ENCODE measurements at regions not wholly inside any gene's neighbourhood (a gene's known extent, or its start where the extent isn't known, plus 50 kb on each side); places are given as distances from the start of the nearest gene placed in this dataset.

- WGBS (ENCODE audit: insufficient coverage, insufficient replicate concordance, low lambda C conversion rate, missing lambda C conversion rate) = 19% methylated on average over 6 of the region's 6 CpGs
- H3K27me3 ChIP-seq (replicated peaks in 1 of 2; ENCODE audit: control insufficient read depth in 2 of 2, insufficient read depth in 2 of 2, low read length in 1 of 2) = no peaks in the 10 kb centered on the region
- no peak overlapping the region for H3K27ac ChIP-seq (ENCODE audit: control insufficient read depth, insufficient read depth)
- ChIA-PET POLR2A (no interaction called here), CTCF (no interaction called here), SMC1A (ENCODE audit: uncharacterized antibody, unreplicated experiment) (no interaction called here), RAD21 (ENCODE audit: unreplicated experiment) (no interaction called here)
- no peaks in the 10 kb centered on the region for H3K4me1 ChIP-seq (ENCODE audit: control insufficient read depth, insufficient read depth, low read length)
- in situ Hi-C loops (cut with MboI) (no loop called here), intact Hi-C loops (cut with micrococcal nuclease; ENCODE audit: unreplicated experiment) (no loop called here)
- H3K9ac ChIP-seq (ENCODE audit: control insufficient read depth, insufficient read depth, low read length) = no peak overlapping the region
- BruUV-seq (replicated peaks) = no TSS peak
- H4K20me1 ChIP-seq (ENCODE audit: control insufficient read depth, insufficient read depth) = no peaks in the 10 kb centered on the region
- DNase-seq (ENCODE audit: low read depth, low spot score) = no peak
- H2AFZ ChIP-seq (ENCODE audit: control insufficient read depth, low read depth, low read length) = no peak overlapping the region
- H3K36me3 ChIP-seq (ENCODE audit: control insufficient read depth in 2 of 2, insufficient read depth in 2 of 2, low read length in 1 of 2) = no peaks in the 10 kb centered on the region
- H3K4me2 ChIP-seq (ENCODE audit: control insufficient read depth, insufficient read depth) = no peak overlapping the region
- no peaks in the 10 kb centered on the region for H3K79me2 ChIP-seq (ENCODE audit: control insufficient read depth, insufficient read depth, low read length)
- H3K9me3 ChIP-seq (replicated peaks; ENCODE audit: control insufficient read depth, insufficient read depth, low read length) = no peaks in the 10 kb centered on the region
- ATAC-seq = no peak
- no peak for FAIRE-seq
- TF ChIP-seq IRF5 (IDR thresholded peaks at IDR 0.05; ENCODE audit: borderline replicate concordance) (no peak), BHLHE40 (IDR thresholded peaks at IDR 0.05; ENCODE audit: borderline replicate concordance in 1 of 2, low read depth in 2 of 2, low read length in 1 of 2) (no peak), EZH2 (IDR thresholded peaks at IDR 0.05; ENCODE audit: borderline replicate concordance, control insufficient read depth, low read depth, low read length) (no peak), ETV6 (conservative IDR thresholded peaks at IDR 0.05 in 1 of 2, IDR thresholded peaks at IDR 0.05 in 1 of 2; ENCODE audit: borderline replicate concordance in 1 of 2, low read depth in 1 of 2) (no peak), BCL3 (IDR thresholded peaks at IDR 0.05; ENCODE audit: borderline replicate concordance, insufficient read depth, low read depth, low read length, poor library complexity, severe bottlenecking) (no peak), E4F1 (IDR thresholded peaks at IDR 0.05; ENCODE audit: borderline replicate concordance, partially characterized antibody) (no peak), EED (IDR thresholded peaks at IDR 0.05; ENCODE audit: low read depth) (no peak), HDGF (IDR thresholded peaks at IDR 0.05) (no peak), CREM (IDR thresholded peaks at IDR 0.05; ENCODE audit: low read depth) (no peak), SKIL (IDR thresholded peaks at IDR 0.05; ENCODE audit: low read depth, poor library complexity, severe bottlenecking) (no peak), POU2F2 (IDR thresholded peaks at IDR 0.05; ENCODE audit: borderline replicate concordance, low read depth, low read length) (no peak), POLR2AphosphoS2 (IDR thresholded peaks at IDR 0.05; ENCODE audit: low read depth, low read length) (no peak)
- H3K4me3 ChIP-seq = no peak overlapping the region
Measured at GRCh38 chr4:181741513-181741912, 501.7 kb upstream of the TENM3 start.

Measured in GM12878 (cell line).